ENCODE measurements at regions not wholly inside any gene's neighbourhood (a gene's known extent, or its start where the extent isn't known, plus 50 kb on each side); places are given as distances from the start of the nearest gene placed in this dataset.

GRCh38 chr6:99761711-99762110, 155.1 kb downstream of the PRDM13 start:
- intact Hi-C loops (cut with micrococcal nuclease): no loop called here
- ATAC-seq (no peak), FAIRE-seq (no peak), DNase-seq (ENCODE audit: extremely low read depth in 1 of 4, low spot score in 3 of 4) (no peak)
- no peaks in the 10 kb centered on the region for H3K36me3 ChIP-seq (ENCODE audit: control insufficient read depth, insufficient read depth, low read length)
- in situ Hi-C loops (cut with MboI): no loop called here
- CTCF ChIA-PET (ENCODE audit: low intra/inter-chr PET ratio): no interaction called here
- POLR2A ChIA-PET: no interaction called here
- H3K9ac ChIP-seq (ENCODE audit: insufficient read depth in 1 of 2, low read depth in 2 of 2, low read length in 2 of 2): no peak overlapping the region
- no peaks in the 10 kb centered on the region for H3K9me1 ChIP-seq (ENCODE audit: control insufficient read depth, insufficient read depth, low read length)
- H3K4me3 ChIP-seq: no peak overlapping the region
- no peak overlapping the region for H3K4me2 ChIP-seq (ENCODE audit: insufficient read depth, low read length)
- H3K9me3 ChIP-seq (replicated peaks; ENCODE audit: control insufficient read depth, insufficient read depth, low read depth, low read length): no peaks in the 10 kb centered on the region
- TF ChIP-seq ZNF134 (CRISPR knock-in tag; conservative IDR thresholded peaks at IDR 0.05): no peak
- TF ChIP-seq FOXA1 (IDR thresholded peaks at IDR 0.05; ENCODE audit: borderline replicate concordance): no peak
- no peak for TF ChIP-seq CBFA2T2 (conservative IDR thresholded peaks at IDR 0.05)
- TF ChIP-seq CHD7 (IDR thresholded peaks at IDR 0.05; ENCODE audit: low read depth, low read length): no peak
- no peak for TF ChIP-seq IFI16 (CRISPR knock-in tag; IDR thresholded peaks at IDR 0.05)
- no peak for TF ChIP-seq HNRNPK (IDR thresholded peaks at IDR 0.05; ENCODE audit: low read depth, low read length, poor library complexity, severe bottlenecking)
- no peak for TF ChIP-seq POU5F1 (IDR thresholded peaks at IDR 0.05; ENCODE audit: borderline replicate concordance, low read depth, low read length, partially characterized antibody)
- TF ChIP-seq PURB (CRISPR knock-in tag; IDR thresholded peaks at IDR 0.05; ENCODE audit: low read depth): no peak
- no peak for TF ChIP-seq HNRNPUL1 (IDR thresholded peaks at IDR 0.05; ENCODE audit: low read length)
- no peak for TF ChIP-seq HDAC8 (tag; IDR thresholded peaks at IDR 0.05)
- no peak for TF ChIP-seq NFRKB (IDR thresholded peaks at IDR 0.05; ENCODE audit: low read depth)
- no peak for TF ChIP-seq SMAD1 (IDR thresholded peaks at IDR 0.05; ENCODE audit: low read depth, low read length, partially characterized antibody)
- H2AFZ ChIP-seq (ENCODE audit: low read depth, low read length): no peak overlapping the region
- H4K20me1 ChIP-seq (replicated peaks; ENCODE audit: control insufficient read depth, insufficient read depth, low read length): no peaks in the 10 kb centered on the region
- WGBS (ENCODE audit: insufficient coverage, low coverage, missing lambda C conversion rate): 0% methylated on average over 1 of the region's 1 CpG
- no peaks in the 10 kb centered on the region for H3K79me2 ChIP-seq (ENCODE audit: control insufficient read depth, insufficient read depth, low read length)
- no peaks in the 10 kb centered on the region for H3K27me3 ChIP-seq (ENCODE audit: control insufficient read depth in 2 of 2, insufficient read depth in 2 of 2, low read length in 2 of 2)
- BruUV-seq (replicated peaks): no TSS peak
- H3K27ac ChIP-seq (ENCODE audit: extremely low read depth, low read depth, low read length): no peak overlapping the region
- H3K4me1 ChIP-seq (replicated peaks in 1 of 2; ENCODE audit: control insufficient read depth in 2 of 2, insufficient read depth in 2 of 2, low read length in 2 of 2): no peaks in the 10 kb centered on the region

Measured in K562 (cell line).